D341Med (cell line): ENCODE measurements at regions not wholly inside any gene's neighbourhood (a gene's known extent, or its start where the extent isn't known, plus 50 kb on each side); places are given as distances from the start of the nearest gene placed in this dataset.
"Not testable (repeated sequence)": the region's sequence is repeated elsewhere in the genome, so short reads cannot be mapped to it uniquely, and the experiment has no call there.

Source experiments
- DNase-seq: peaks from one replicate; pipeline ENCODE4 v3.0.0; 2012; ENCODE audit warnings: low spot score

GRCh38 chr12:102297412-102297811 is 99.8 kb upstream of the PMCH start:
- DNase-seq, result no peak

- no peak for DNase-seq
Measured at GRCh38 chr12:102294568-102294967, 96.9 kb upstream of the PMCH start.

- DNase-seq, result not testable (repeated sequence)
Measured at GRCh38 chr12:102291498-102292440, 94.1 kb upstream of the PMCH start.

GRCh38 chr12:102289702-102290101 is 92.1 kb upstream of the PMCH start:
- not testable (repeated sequence) for DNase-seq

DNA sequence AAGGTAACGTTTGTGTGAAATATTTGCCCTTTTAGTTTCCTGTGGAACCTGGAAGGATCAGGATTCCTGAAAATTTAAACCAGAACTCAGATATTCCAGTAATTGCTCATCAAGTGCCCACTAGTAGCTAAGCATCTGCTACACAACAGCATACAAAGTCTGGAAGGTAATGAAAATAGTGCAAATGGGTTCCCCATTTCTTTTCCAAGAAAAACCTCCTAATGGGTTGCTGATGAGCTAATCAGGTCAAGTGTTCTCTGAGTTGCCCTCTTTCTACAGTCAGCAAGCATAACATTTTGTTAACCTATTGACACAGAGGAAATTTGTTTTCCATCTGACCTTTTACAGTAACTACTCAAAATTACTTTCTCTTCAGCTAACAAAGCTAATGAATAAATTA is 83.6 kb upstream of the PMCH start:
- DNase-seq, result no peak

GRCh38 chr12:102255687-102256086 is 58.1 kb upstream of the PMCH start:
- DNase-seq, result not testable (repeated sequence)

DNA sequence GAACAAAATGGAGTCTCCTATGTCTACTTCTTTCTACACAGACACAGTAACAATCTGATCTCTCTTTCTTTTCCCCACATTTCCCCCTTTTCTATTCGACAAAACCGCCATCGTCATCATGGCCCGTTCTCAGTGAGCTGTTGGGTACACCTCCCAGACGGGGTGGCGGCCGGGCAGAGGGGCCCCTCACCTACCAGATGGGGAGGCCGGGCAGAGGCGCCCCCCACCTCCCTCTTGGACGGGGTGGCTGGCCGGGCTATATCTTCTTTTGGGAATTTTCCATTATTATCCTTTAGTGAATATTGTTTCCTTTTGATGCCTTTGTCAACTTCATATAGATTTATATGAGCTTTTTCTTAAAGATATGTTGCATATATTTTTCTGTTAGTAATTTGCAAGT is 53.4 kb upstream of the PMCH start:
- DNase-seq, result not testable (repeated sequence)

DNA sequence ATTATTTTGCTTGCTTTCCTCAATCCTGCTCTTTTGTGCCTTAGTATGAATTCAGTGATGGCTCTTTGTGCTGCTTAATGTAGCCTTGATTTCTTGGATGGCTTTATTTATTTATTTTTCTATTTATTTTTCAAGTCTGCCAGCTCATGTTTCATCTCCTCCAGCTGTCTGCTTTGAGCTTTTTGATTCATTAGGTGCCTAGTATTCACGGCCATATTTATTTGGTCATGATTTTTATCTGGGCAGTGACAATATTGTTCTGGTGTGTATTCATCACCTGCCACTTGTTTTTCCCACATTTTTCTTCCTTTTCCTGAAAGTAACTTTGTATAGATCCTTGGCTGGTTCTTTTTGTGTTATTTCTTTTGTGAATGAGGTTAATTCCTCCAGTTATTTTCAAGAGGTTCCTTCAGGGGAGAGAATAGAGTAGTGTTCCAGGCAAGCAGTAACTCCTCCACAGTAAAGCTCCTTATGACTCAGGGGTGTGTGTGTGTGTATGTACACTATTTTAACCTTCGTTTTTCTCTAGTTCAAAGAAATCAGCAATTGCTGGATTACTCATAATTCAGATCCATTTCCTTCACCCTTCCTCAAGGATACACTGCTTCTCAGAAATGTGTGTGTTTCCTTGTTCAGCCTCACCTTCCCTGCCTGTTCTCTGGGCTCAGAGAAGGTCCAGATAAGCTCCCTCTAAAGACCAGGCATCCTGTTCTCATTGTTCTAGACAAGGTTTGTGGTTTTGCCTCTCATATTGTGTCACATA is 51.6 kb upstream of the PMCH start:
- DNase-seq, result no peak
